ENCODE measurements at regions not wholly inside any gene's neighbourhood (a gene's known extent, or its start where the extent isn't known, plus 50 kb on each side); places are given as distances from the start of the nearest gene placed in this dataset.

GRCh38 chr6:104579310-104579863 lies 280.3 kb downstream of the HACE1 start:
- no peaks in the 10 kb centered on the region for H3K27me3 ChIP-seq
- H3K9me3 ChIP-seq: no peaks in the 10 kb centered on the region
- no peak overlapping the region for H3K27ac ChIP-seq
- no peak overlapping the region for H3K4me3 ChIP-seq
- intact Hi-C loops (cut with DNase I): no loop called here
- H3K4me1 ChIP-seq: no peaks in the 10 kb centered on the region
- H3K36me3 ChIP-seq: no peaks in the 10 kb centered on the region
- no peak for TF ChIP-seq CTCF (IDR thresholded peaks at IDR 0.05)
- DNase-seq: no peak
- no peak for ATAC-seq

GRCh38 chr6:104575536-104575935 lies 284.2 kb downstream of the HACE1 start:
- no peak for TF ChIP-seq CTCF (IDR thresholded peaks at IDR 0.05)
- Histone ChIP-seq H3K9me3 (no peaks in the 10 kb centered on the region), H3K4me3 (no peak overlapping the region), H3K27ac (no peak overlapping the region), H3K27me3 (no peaks in the 10 kb centered on the region), H3K36me3 (no peaks in the 10 kb centered on the region), H3K4me1 (no peaks in the 10 kb centered on the region)
- DNase-seq (no peak), ATAC-seq (no peak)
- intact Hi-C loops (cut with DNase I): no loop called here

- Histone ChIP-seq H3K4me3 (no peak overlapping the region), H3K27ac (no peak overlapping the region), H3K36me3 (no peaks in the 10 kb centered on the region), H3K4me1 (no peaks in the 10 kb centered on the region), H3K27me3 (no peaks in the 10 kb centered on the region), H3K9me3 (no peaks in the 10 kb centered on the region)
- TF ChIP-seq CTCF (IDR thresholded peaks at IDR 0.05): no peak
- intact Hi-C loops (cut with DNase I): no loop called here
- no peak for DNase-seq
- no peak for ATAC-seq
These were observed 285.5 kb downstream of the HACE1 start for GRCh38 chr6:104574135-104574750.

- no peaks in the 10 kb centered on the region for H3K27me3 ChIP-seq
- H3K4me3 ChIP-seq: no peak overlapping the region
- intact Hi-C loops (cut with DNase I): no loop called here
- no peaks in the 10 kb centered on the region for H3K4me1 ChIP-seq
- H3K9me3 ChIP-seq: no peaks in the 10 kb centered on the region
- H3K36me3 ChIP-seq: no peaks in the 10 kb centered on the region
- no peak overlapping the region for H3K27ac ChIP-seq
- TF ChIP-seq CTCF (IDR thresholded peaks at IDR 0.05): no peak
- DNase-seq (no peak), ATAC-seq (no peak)
These were observed 286.4 kb downstream of the HACE1 start for GRCh38 chr6:104573350-104573749.

GRCh38 chr6:104572901-104573300 lies 286.8 kb downstream of the HACE1 start:
- no peaks in the 10 kb centered on the region for H3K27me3 ChIP-seq
- no peak overlapping the region for H3K27ac ChIP-seq
- intact Hi-C loops (cut with DNase I): no loop called here
- no peak for TF ChIP-seq CTCF (IDR thresholded peaks at IDR 0.05)
- no peak for DNase-seq
- no peaks in the 10 kb centered on the region for H3K36me3 ChIP-seq
- H3K9me3 ChIP-seq: no peaks in the 10 kb centered on the region
- no peak overlapping the region for H3K4me3 ChIP-seq
- H3K4me1 ChIP-seq: no peaks in the 10 kb centered on the region
- ATAC-seq: no peak

Data from left lung (tissue), 4 donors.